SH-SY5Y (cell line): ENCODE measurements at regions not wholly inside any gene's neighbourhood (a gene's known extent, or its start where the extent isn't known, plus 50 kb on each side); places are given as distances from the start of the nearest gene placed in this dataset.

ENCODE experiments used
- GATA2 ChIP-seq: IDR thresholded peaks from 2 replicates; pipeline ENCODE4 v1.6.1; 2011; ENCODE audit warnings: mild to moderate bottlenecking, low read depth, low read length
- GATA3 ChIP-seq: IDR thresholded peaks from 2 replicates; pipeline ENCODE4 v1.6.1; 2011; ENCODE audit warnings: low read depth, mild to moderate bottlenecking, low read length, moderate library complexity

DNA sequence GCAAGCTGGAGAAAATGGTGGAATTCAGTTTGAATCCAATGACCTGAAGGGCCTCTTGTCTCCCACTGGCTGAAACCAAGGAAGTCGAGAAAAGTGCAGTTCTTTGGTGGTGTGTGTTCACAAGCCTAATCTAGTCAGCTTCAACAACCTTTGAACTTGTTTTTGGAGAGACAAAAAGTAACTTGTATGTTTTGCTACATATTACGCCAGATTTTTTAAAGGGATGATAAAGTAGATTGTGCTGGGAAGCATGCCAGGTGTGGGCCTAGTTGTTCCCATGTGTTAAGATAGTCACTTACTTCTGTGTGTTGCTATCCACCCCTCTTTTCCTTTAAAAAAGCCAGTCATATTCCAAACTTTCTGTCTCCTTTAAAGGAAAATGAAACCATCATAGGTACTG, 79.7 kb upstream of the FAM3C start:
- TF ChIP-seq GATA3 (no peak), GATA2 (no peak)

- no peak for TF ChIP-seq GATA3
- TF ChIP-seq GATA2: no peak
These were observed 78.2 kb upstream of the FAM3C start for GRCh38 chr7:121474301-121474673.

- no peak for TF ChIP-seq GATA2
- no peak for TF ChIP-seq GATA3
These were observed 77.7 kb upstream of the FAM3C start for GRCh38 chr7:121473645-121474300.

DNA sequence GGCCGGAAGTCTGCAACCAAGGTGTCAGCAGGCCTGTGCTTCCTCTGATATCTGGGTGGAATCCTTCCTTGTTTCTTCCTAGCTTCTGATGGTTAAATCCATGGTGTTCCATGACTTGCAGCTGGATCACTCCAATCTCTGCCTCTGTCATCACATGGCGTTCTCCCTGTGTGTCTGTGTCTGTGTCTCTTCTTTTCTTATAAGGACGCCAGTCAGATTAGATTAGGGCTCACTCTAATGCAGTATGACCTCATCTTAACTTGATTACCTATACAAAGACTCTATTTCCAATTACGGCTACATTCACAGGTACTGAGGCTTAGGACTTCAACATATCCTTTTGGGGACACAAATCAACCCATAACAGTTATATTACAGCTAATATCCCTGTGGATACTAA, 70.3 kb upstream of the FAM3C start:
- no peak for TF ChIP-seq GATA2
- no peak for TF ChIP-seq GATA3

DNA sequence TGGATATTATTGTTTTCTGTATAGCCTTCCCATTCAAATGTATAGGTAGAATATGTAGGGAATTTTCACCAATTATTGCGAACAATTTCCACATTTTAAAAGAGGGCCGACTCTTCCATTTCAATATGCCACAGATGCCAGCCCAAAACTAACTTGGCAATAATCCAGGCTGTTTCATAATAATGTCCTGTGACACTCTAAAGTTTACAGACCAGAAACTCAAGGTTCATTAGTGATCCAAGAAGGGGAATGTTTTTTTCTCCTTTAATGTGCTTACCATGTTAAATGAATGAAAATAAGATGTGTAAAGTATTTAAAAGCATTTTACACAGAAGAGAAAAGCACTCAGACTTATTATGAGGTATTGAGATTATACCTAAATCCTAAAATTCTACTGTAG, 63.0 kb upstream of the FAM3C start:
- TF ChIP-seq GATA3: no peak

- TF ChIP-seq GATA2: no peak
- TF ChIP-seq GATA3: no peak
These were observed 60.8 kb upstream of the FAM3C start for GRCh38 chr7:121456785-121457359.

GRCh38 chr7:121456015-121456414, 59.9 kb upstream of the FAM3C start:
- TF ChIP-seq GATA2 (no peak), GATA3 (no peak)

GRCh38 chr7:121452389-121452788, 56.3 kb upstream of the FAM3C start:
- TF ChIP-seq GATA2: no peak
- TF ChIP-seq GATA3: no peak

GRCh38 chr7:121451367-121452094, 55.4 kb upstream of the FAM3C start:
- TF ChIP-seq GATA2: no peak
- TF ChIP-seq GATA3: no peak

- TF ChIP-seq GATA3: no peak
- no peak for TF ChIP-seq GATA2
These were observed 54.6 kb upstream of the FAM3C start for GRCh38 chr7:121450631-121451198.

DNA sequence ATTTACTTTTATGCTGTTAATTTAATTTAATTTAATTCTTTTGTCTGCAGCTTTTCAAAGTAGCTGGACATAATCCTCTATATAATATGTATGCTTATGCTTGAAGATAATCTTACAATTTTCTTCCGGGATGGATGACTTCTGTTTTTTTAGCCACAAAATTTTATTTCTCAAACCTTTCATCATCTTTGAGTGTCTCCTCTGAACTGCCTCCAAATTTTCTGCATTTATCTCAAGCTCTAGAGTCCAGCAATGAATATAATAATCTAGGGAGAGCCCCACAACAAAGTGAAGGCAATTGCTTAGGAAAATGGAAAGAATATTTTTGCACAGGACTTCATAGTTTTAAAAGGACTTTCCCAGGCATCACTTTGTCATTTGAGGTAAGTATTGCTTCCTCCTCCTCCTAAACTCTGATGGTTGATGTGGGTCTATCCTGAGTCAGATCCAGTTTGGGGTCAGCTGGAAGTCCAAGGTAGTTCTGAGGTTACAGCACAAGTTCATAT, 53.7 kb upstream of the FAM3C start:
- TF ChIP-seq GATA3 (no peak), GATA2 (no peak)

DNA sequence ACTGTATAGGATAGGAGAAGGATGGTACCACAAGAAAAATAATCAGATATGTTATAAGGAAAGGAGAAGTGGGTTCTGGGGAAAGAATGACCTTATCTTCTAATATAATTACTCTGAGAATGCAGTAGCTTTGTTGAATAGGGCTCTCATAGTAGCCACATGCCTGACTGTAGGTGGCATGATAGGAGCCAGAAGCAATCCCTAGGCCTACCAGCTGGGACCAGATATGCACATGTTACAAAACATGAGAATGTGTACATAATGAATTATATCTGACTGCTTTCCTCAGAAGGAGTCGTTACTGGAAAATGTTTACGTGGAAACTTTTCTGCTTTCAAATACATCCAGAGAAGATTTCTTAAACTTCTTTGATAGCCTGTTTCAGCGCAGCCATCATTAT, 53.2 kb upstream of the FAM3C start:
- no peak for TF ChIP-seq GATA3
- TF ChIP-seq GATA2: no peak

- TF ChIP-seq GATA3 (no peak), GATA2 (no peak)
These were observed 52.3 kb upstream of the FAM3C start for GRCh38 chr7:121448429-121448828.

DNA sequence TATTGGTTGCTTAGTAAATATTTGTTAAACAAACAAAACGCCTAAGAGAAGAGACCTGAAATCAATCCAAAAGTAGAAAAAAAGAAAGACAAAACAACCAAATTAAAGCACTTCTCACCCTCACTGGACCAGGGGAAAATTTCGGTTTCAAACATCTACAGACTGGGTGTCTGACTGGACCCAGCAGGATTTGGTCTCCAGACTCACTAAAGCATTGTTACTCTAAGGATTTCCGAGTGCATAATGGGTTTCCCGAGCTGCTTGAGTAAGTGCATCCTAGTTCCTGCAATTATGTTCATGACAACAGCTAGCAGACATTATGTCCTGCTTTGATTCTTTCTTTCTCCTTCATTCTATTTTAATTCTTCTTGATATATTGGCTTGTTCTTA, 51.8 kb upstream of the FAM3C start:
- TF ChIP-seq GATA3: no peak
- TF ChIP-seq GATA2: no peak

GRCh38 chr7:121447243-121447910, 51.3 kb upstream of the FAM3C start:
- no peak for TF ChIP-seq GATA3
- TF ChIP-seq GATA2: no peak
